ENCODE measurements at regions not wholly inside any gene's neighbourhood (a gene's known extent, or its start where the extent isn't known, plus 50 kb on each side); places are given as distances from the start of the nearest gene placed in this dataset.
"Not testable (repeated sequence)": the region's sequence is repeated elsewhere in the genome, so short reads cannot be mapped to it uniquely, and the experiment has no call there.

DNA sequence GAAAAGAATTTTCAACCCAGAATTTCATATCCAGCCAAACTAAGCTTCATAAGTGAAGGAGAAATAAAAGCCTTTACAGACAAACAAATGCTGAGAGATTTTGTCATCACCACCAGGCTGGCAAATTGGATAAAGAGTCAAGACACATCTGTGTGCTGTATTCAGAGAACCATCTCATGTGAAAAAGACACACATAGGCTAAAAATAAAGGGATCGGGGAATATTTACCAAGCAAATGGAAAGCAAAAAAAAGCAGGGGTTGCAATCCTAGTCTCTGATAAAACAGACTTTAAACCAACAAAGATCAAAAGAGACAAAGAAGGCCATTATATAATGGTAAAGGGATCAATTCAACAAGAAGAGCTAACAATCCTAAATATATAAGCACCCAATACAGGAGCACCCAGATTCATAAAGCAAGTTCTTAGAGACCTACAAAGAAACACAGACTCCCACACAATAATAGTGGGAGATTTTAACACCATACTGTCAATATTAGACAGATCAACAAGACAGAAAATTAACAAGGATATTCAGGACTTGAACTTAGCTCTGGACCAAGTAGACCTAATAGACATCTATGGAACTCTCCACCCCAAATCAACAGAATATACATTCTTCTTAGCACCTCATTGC, 55.9 kb upstream of the ACSM6 start:
- not testable (repeated sequence) for DNase-seq

DNA sequence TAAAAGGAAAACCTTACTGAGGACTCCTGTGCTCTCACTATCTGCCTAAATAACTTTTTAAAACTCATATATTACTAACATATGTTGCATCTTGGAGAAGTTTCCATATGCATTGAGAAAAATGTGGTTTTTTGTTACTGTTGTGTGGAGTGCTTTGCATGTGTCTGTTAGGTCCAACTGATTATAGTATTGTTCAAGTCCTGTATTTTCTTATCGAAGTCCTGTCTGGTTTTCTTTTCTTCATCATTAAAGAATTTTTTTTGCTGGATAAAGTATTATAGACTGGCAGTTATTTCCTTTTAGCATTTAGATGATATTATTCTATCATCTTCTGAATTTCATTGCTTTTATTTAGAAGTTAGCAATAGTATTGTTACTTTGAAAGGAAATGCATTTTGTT, 59.5 kb upstream of the ACSM6 start:
- DNase-seq: no peak

DNA sequence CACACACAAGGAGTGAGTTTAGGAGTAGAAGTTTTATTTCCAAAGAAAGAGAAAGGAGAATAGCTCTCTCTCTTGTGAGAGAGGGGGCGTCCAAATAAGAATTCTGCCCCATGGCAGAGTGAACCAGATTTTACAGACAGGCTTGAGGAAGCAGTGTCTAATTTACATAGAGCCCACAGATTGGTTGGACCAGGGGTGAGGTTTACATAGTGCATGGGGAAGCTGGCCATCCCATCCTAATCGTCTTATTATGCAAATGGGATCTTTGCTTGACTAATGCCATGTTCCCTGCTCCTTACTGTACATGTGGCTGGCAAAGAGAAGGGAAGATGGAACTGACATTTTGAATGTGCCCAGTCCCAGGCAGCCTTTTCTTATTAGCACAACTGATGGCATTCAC, 60.0 kb upstream of the ACSM6 start:
- DNase-seq: no peak

DNA sequence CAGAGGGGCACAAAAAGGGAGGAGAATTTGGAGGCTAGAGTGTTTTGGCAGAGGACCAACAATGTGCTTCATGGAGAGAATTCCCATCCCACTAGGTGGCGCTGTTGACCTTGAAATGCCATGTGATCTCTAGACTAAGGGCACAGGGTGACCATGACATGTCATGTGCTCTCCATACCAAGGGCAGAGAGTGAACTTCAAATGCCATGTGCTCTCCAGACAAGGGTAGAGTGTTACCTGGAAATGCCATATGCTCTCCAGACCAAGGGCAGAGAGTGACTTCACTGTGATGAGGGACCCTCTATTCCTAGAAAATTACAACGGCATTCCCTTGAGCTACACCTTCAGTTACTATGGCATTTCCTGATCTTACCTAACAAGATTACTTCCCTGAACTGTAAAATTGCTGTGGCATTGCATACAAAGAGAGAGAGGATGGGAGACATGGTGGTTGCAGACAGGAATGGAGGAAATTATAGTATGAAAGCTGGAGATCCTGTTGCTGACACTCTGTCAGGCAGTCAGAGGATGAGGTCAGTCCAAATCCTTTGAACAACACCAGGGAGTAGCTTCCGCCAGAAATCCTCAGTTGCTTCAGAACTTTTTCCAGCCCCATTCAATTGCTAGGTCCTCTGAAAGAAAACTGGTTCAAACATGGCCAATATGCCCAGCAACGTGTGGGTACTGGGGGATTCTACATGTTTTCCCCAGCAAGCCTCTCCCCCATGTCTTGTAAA, 60.9 kb upstream of the ACSM6 start:
- DNase-seq: peak; percentile 49

DNA sequence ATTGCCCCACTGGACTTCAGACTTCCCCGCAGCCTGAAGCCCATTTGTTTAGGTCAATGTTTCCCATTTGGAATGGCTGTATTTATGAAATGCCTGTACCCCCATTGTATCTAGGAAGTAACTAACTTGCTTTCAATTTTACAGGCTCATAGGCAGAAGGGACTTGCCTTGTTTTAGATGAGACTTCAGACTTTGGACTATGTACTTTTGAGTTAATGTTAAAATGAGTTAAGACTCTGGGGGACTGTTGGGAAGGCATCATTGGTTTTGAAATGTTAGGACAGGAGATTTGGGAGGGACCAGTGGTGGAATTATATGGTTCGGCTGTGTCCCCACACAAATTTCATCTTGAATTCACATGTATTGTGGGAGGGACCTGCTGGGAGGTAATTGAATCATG, 61.1 kb upstream of the CYP2C8 start:
- not testable (repeated sequence) for DNase-seq

DNA sequence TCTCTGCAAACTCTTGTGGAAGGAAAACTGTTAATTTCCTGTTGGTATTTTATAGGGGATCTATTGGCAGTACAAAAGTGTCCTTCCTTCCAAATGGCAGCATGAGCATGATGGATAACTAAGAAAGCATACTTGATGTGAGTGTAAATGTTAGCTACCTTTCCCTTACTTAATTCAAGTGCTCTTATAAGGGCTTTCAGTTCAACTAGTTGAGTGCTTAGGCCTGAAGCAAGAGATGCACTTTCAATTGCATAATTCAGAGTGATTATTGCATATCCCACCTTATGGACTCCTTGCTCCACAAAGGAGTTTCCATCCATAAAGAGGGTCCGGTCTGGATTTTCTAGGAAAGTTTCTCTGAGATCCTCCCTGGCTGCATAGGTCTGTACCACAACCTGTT, 56.3 kb upstream of the CYP2C8 start:
- DNase-seq: no peak

DNA sequence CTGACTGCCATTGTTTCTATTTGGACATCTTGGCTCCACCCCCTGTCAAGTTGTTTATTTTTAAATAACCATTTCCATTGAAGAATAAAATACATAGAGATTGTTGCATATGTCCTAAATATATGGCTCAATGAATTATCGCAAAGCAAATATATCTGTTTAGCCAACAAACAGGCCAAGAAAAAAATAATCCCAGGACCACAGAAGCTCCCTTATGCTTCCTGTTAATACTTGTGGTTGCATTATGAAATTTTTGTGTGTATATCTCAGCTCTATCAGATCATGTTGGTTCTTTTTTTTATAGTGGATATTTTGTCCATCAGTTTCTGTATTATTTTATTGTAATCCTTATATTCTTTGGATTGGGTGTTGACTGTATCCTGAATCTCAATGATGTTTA, 53.4 kb upstream of the CYP2C8 start:
- no peak for DNase-seq

DNA sequence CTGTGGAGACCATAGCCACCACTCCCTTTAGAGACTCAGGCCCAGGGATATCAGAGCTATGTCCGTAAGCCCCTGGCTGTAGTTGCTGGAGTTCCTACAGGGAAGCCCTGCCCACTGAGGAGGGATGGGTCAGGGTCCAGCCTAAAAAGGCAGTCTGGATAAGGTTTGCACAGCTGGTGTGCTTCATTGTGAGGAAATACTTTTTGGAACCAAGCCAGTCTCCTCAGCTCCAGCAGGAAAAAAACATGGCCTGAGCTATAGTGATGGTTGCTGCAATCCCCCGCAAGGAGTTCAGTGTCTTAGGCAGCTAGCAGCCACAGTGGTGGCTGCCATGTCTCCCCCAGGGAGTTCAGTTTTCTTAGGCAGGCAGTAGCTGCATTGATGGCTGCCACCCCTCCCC, 52.6 kb upstream of the CYP2C8 start:
- DNase-seq: peak; percentile 49

Measured in NCI-H2029 (cell line).